ENCODE measurements at regions not wholly inside any gene's neighbourhood (a gene's known extent, or its start where the extent isn't known, plus 50 kb on each side); places are given as distances from the start of the nearest gene placed in this dataset.
A peak's percentile ranks its signal among the peaks of the same experiment; 100 is the strongest.

DNA sequence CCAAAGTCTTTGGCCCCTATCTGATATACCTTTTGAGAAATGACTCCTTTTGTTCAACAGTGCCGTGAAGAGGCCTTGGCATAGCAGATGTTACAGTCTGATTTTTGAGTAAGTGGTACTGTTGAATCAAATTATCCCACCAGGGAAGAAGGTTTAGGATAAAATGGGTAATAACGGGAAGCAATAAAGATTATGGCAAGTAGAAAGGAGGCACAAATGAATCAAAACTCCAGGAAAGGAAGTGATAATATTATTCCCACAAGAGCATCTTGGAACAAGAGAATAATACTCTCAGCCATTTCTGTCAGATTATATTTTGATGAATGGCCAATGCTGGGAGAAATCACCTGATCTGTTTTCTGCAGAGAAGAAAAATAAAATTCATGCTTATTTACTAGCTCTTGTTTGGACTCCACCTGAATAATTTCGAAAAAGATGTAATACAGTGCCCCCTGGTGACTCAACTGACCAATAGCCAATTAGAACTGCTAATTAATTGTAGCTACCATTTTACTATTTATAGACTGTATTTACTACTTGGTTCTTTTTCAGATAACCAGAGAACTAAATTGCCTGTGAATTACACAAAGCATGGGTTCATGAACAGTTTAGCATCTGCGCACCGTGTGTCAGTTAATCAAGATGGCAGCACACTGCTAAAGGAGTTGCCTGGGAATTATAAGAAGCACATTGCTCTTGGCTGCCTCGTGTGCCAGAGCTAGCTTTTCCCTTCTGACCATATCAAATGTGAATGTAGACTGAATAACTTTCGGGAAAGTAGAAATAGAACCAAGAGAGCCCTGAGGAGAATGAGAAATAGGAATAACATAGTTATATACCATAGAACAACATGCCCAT is 78.5 kb upstream of the TRDN start:
- Histone ChIP-seq H3K4me3 (ENCODE audit: low read length) (no peak overlapping the region), H3K79me2 (replicated peaks; ENCODE audit: insufficient read depth, low read length) (no peaks in the 10 kb centered on the region), H3K9ac (ENCODE audit: low read length) (no peak overlapping the region), H3K9me2 (ENCODE audit: insufficient read depth, low read length) (no peaks in the 10 kb centered on the region), H3K4me2 (ENCODE audit: low read length) (no peak overlapping the region), H3K36me3 (ENCODE audit: insufficient read depth, low read length) (no peaks in the 10 kb centered on the region), H3K27ac (ENCODE audit: low read length) (no peak overlapping the region), H3F3A (ENCODE audit: insufficient read depth, low read length, poor library complexity, severe bottlenecking) (no peaks in the 10 kb centered on the region), H3K9me3 (ENCODE audit: low read length) (no peaks in the 10 kb centered on the region), H3K27me3 (ENCODE audit: insufficient read depth, low read depth, low read length) (no peaks in the 10 kb centered on the region), H2AFZ (ENCODE audit: low read depth, low read length) (no peak overlapping the region), H4K20me1 (ENCODE audit: insufficient read depth) (no peaks in the 10 kb centered on the region)
- peak; percentile 74 for TF ChIP-seq SMC3 (conservative IDR thresholded peaks at IDR 0.05; ENCODE audit: poor library complexity)
- TF ChIP-seq, protein P1, sequence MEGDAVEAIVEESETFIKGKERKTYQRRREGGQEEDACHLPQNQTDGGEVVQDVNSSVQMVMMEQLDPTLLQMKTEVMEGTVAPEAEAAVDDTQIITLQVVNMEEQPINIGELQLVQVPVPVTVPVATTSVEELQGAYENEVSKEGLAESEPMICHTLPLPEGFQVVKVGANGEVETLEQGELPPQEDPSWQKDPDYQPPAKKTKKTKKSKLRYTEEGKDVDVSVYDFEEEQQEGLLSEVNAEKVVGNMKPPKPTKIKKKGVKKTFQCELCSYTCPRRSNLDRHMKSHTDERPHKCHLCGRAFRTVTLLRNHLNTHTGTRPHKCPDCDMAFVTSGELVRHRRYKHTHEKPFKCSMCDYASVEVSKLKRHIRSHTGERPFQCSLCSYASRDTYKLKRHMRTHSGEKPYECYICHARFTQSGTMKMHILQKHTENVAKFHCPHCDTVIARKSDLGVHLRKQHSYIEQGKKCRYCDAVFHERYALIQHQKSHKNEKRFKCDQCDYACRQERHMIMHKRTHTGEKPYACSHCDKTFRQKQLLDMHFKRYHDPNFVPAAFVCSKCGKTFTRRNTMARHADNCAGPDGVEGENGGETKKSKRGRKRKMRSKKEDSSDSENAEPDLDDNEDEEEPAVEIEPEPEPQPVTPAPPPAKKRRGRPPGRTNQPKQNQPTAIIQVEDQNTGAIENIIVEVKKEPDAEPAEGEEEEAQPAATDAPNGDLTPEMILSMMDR (IDR thresholded peaks at IDR 0.05; ENCODE audit: poor library complexity, severe bottlenecking), result peak; percentile 64
- peak; percentile 66 for TF ChIP-seq RAD21 (conservative IDR thresholded peaks at IDR 0.05)
- TF ChIP-seq POLR2AphosphoS5 (IDR thresholded peaks at IDR 0.05), result no peak

DNA sequence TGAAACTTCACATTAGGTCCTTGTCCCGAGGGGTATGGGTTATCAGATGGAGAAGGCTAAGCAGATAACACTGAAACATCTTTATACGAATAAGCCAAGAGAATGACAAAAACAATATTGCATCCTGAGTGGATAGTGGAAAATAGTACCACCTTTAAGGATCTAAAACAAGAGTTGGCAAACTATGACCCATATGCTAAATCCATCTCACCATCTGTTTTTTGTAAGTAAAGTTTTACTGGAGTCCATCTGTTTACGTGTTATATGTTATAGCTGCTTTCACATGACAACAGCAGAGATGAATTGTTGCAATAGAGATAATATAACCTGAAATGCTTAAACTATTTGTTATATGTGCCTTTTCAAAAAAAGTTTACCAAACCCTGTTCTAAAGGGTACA is 76.1 kb upstream of the TRDN start:
- H4K20me1 ChIP-seq (ENCODE audit: insufficient read depth), result no peaks in the 10 kb centered on the region
- TF ChIP-seq RAD21 (conservative IDR thresholded peaks at IDR 0.05) (no peak), SMC3 (conservative IDR thresholded peaks at IDR 0.05; ENCODE audit: poor library complexity) (no peak), POLR2AphosphoS5 (IDR thresholded peaks at IDR 0.05) (no peak), EZH2 (IDR thresholded peaks at IDR 0.05; ENCODE audit: borderline replicate concordance, insufficient read depth, low read length, poor library complexity, severe bottlenecking) (no peak), MXI1 (conservative IDR thresholded peaks at IDR 0.05; ENCODE audit: poor library complexity, severe bottlenecking) (no peak), EP300 (conservative IDR thresholded peaks at IDR 0.05; ENCODE audit: poor library complexity, severe bottlenecking) (no peak), TAF1 (IDR thresholded peaks at IDR 0.05; ENCODE audit: low read depth) (no peak)
- TF ChIP-seq, protein P1 (IDR thresholded peaks at IDR 0.05; ENCODE audit: poor library complexity, severe bottlenecking), result no peak
- TF ChIP-seq, protein P2, sequence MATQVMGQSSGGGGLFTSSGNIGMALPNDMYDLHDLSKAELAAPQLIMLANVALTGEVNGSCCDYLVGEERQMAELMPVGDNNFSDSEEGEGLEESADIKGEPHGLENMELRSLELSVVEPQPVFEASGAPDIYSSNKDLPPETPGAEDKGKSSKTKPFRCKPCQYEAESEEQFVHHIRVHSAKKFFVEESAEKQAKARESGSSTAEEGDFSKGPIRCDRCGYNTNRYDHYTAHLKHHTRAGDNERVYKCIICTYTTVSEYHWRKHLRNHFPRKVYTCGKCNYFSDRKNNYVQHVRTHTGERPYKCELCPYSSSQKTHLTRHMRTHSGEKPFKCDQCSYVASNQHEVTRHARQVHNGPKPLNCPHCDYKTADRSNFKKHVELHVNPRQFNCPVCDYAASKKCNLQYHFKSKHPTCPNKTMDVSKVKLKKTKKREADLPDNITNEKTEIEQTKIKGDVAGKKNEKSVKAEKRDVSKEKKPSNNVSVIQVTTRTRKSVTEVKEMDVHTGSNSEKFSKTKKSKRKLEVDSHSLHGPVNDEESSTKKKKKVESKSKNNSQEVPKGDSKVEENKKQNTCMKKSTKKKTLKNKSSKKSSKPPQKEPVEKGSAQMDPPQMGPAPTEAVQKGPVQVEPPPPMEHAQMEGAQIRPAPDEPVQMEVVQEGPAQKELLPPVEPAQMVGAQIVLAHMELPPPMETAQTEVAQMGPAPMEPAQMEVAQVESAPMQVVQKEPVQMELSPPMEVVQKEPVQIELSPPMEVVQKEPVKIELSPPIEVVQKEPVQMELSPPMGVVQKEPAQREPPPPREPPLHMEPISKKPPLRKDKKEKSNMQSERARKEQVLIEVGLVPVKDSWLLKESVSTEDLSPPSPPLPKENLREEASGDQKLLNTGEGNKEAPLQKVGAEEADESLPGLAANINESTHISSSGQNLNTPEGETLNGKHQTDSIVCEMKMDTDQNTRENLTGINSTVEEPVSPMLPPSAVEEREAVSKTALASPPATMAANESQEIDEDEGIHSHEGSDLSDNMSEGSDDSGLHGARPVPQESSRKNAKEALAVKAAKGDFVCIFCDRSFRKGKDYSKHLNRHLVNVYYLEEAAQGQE (IDR thresholded peaks at IDR 0.05; ENCODE audit: borderline replicate concordance), result no peak
- no peaks in the 10 kb centered on the region for H3K27me3 ChIP-seq (ENCODE audit: insufficient read depth, low read depth, low read length)
- H2AFZ ChIP-seq (ENCODE audit: low read depth, low read length), result no peak overlapping the region
- no peak overlapping the region for H3K4me2 ChIP-seq (ENCODE audit: low read length)
- no peak overlapping the region for H3K4me3 ChIP-seq (ENCODE audit: low read length)
- H3K27ac ChIP-seq (ENCODE audit: low read length), result no peak overlapping the region
- H3K9ac ChIP-seq (ENCODE audit: low read length), result no peak overlapping the region
- H3F3A ChIP-seq (ENCODE audit: insufficient read depth, low read length, poor library complexity, severe bottlenecking), result no peaks in the 10 kb centered on the region
- H3K79me2 ChIP-seq (replicated peaks; ENCODE audit: insufficient read depth, low read length), result no peaks in the 10 kb centered on the region
- no peaks in the 10 kb centered on the region for H3K9me2 ChIP-seq (ENCODE audit: insufficient read depth, low read length)
- H3K9me3 ChIP-seq (ENCODE audit: low read length), result no peaks in the 10 kb centered on the region
- H3K36me3 ChIP-seq (ENCODE audit: insufficient read depth, low read length), result no peaks in the 10 kb centered on the region

Data from neural cell (in vitro differentiated cells).